Astrocyte (in vitro differentiated cells and primary cell): ENCODE measurements at regions not wholly inside any gene's neighbourhood (a gene's known extent, or its start where the extent isn't known, plus 50 kb on each side); places are given as distances from the start of the nearest gene placed in this dataset.

Source experiments
- DNase-seq: peaks from one replicate; pipeline ENCODE4 v3.0.0-alpha.2; 2010; ENCODE audit warnings: low read depth
- FAIRE-seq: peaks from 2 replicates; lab custom pipeline; 2011; peaks lifted over from hg19 to GRCh38; lab: Jason Lieb, UNC
- H2AFZ ChIP-seq: 2 replicates; pipeline ENCODE4 v1.6.0; 2012; ENCODE audit warnings: low read depth, low read length, inconsistent platforms
- H3K27ac ChIP-seq: 2 replicates; pipeline ENCODE4 v1.5.1; 2011; ENCODE audit warnings: low read depth, low read length, inconsistent platforms
- H3K27me3 ChIP-seq: 2 replicates; pipeline ENCODE4 v1.6.0; 2011; ENCODE audit warnings: low read length, inconsistent platforms; ENCODE audit not compliant: insufficient read depth
- H3K36me3 ChIP-seq: 2 replicates; pipeline ENCODE4 v1.5.1; 2011; ENCODE audit warnings: low read length, inconsistent platforms; ENCODE audit not compliant: insufficient read depth
- H3K4me1 ChIP-seq: 2 replicates; pipeline ENCODE4 v1.5.1; 2011; ENCODE audit warnings: low read length, inconsistent platforms; ENCODE audit not compliant: insufficient read depth
- H3K4me2 ChIP-seq: 2 replicates; pipeline ENCODE4 v1.6.0; 2012; ENCODE audit warnings: low read length, inconsistent platforms
- H3K4me3 ChIP-seq: 2 replicates; pipeline ENCODE4 v1.5.1; 2011; ENCODE audit warnings: low read depth, mild to moderate bottlenecking, low read length, inconsistent platforms; ENCODE audit not compliant: insufficient read depth
- H3K79me2 ChIP-seq: 2 replicates; pipeline ENCODE4 v1.6.0; 2012; ENCODE audit warnings: mild to moderate bottlenecking, low read length, inconsistent platforms; ENCODE audit not compliant: insufficient read depth
- H3K9ac ChIP-seq: 2 replicates; pipeline ENCODE4 v1.6.0; 2012; ENCODE audit warnings: mild to moderate bottlenecking, low read length, inconsistent platforms
- H3K9me3 ChIP-seq: 2 replicates; pipeline ENCODE4 v1.5.1; 2012; ENCODE audit warnings: low read depth, mild to moderate bottlenecking, low read length, inconsistent platforms; ENCODE audit not compliant: insufficient read depth
- H4K20me1 ChIP-seq: 2 replicates; pipeline ENCODE4 v1.6.0; 2012; ENCODE audit warnings: low read length, inconsistent platforms; ENCODE audit not compliant: insufficient read depth
- H3K27ac Mint-ChIP-seq: one replicate; pipeline ENCODE4 v1.8.0; 2021; ENCODE audit warnings: mild to moderate bottlenecking, mixed read lengths; ENCODE audit not compliant: unreplicated experiment
- H3K27me3 Mint-ChIP-seq: one replicate; pipeline ENCODE4 v1.8.0; 2021; ENCODE audit warnings: low read depth, mixed read lengths; ENCODE audit not compliant: unreplicated experiment
- H3K36me3 Mint-ChIP-seq: one replicate; pipeline ENCODE4 v1.8.0; 2021; ENCODE audit warnings: low read depth, mixed read lengths; ENCODE audit not compliant: unreplicated experiment
- H3K4me1 Mint-ChIP-seq: one replicate; pipeline ENCODE4 v1.8.0; 2021; ENCODE audit warnings: low read depth, mixed read lengths; ENCODE audit not compliant: unreplicated experiment
- H3K4me3 Mint-ChIP-seq: one replicate; pipeline ENCODE4 v1.8.0; 2021; ENCODE audit warnings: mild to moderate bottlenecking, moderate library complexity, mixed read lengths; ENCODE audit not compliant: unreplicated experiment
- H3K9me3 Mint-ChIP-seq: one replicate; pipeline ENCODE4 v1.8.0; 2021; ENCODE audit warnings: mild to moderate bottlenecking, mixed read lengths; ENCODE audit not compliant: unreplicated experiment
- EZH2 ChIP-seq: IDR thresholded peaks from 2 replicates; pipeline ENCODE4 v1.6.1; 2012; ENCODE audit warnings: mild to moderate bottlenecking, low read length, inconsistent platforms; ENCODE audit not compliant: insufficient read depth
- TF ChIP-seq, protein P1 (sequence below): IDR thresholded peaks from 2 replicates; pipeline ENCODE4 v1.5.1; 2011; ENCODE audit warnings: low read depth, mild to moderate bottlenecking, inconsistent platforms, low read length, moderate library complexity; ENCODE audit not compliant: insufficient read depth

DNA sequence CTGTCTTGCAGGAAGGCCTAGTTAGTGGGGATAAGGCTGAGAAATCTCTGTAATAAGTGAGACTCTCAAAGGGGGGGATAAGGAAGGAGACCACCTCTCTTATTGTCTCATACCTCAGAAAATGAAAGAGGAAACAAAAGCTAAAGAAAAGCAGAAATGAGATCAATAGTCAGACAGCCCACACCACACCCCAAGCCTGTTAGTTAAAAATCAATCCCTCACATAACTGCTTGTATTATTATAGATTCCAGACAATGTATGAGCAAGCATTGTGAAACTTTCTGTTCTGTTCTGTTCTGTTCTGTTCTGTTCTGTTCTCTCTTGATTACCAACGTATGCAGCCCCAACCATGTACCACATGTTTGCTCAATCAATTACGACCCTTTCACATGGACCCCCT lies 792.5 kb upstream of the TSPY4 start:
- H3K27me3 ChIP-seq: no peaks in the 10 kb centered on the region
- no peaks in the 10 kb centered on the region for H3K79me2 ChIP-seq
- no peaks in the 10 kb centered on the region for H3K27me3 Mint-ChIP-seq
- peaks cover 2% of the 10 kb centered on the region for H3K9me3 Mint-ChIP-seq
- no peaks in the 10 kb centered on the region for H3K9me3 ChIP-seq
- H2AFZ ChIP-seq: no peak overlapping the region
- H3K27ac Mint-ChIP-seq: no peak overlapping the region
- no peaks in the 10 kb centered on the region for H4K20me1 ChIP-seq
- no peak overlapping the region for H3K4me3 Mint-ChIP-seq
- FAIRE-seq (no peak), DNase-seq (no peak)
- no peaks in the 10 kb centered on the region for H3K4me1 Mint-ChIP-seq
- H3K4me2 ChIP-seq: no peak overlapping the region
- H3K4me1 ChIP-seq: no peaks in the 10 kb centered on the region
- no peak overlapping the region for H3K9ac ChIP-seq
- H3K36me3 ChIP-seq: no peaks in the 10 kb centered on the region
- TF ChIP-seq, protein P1, sequence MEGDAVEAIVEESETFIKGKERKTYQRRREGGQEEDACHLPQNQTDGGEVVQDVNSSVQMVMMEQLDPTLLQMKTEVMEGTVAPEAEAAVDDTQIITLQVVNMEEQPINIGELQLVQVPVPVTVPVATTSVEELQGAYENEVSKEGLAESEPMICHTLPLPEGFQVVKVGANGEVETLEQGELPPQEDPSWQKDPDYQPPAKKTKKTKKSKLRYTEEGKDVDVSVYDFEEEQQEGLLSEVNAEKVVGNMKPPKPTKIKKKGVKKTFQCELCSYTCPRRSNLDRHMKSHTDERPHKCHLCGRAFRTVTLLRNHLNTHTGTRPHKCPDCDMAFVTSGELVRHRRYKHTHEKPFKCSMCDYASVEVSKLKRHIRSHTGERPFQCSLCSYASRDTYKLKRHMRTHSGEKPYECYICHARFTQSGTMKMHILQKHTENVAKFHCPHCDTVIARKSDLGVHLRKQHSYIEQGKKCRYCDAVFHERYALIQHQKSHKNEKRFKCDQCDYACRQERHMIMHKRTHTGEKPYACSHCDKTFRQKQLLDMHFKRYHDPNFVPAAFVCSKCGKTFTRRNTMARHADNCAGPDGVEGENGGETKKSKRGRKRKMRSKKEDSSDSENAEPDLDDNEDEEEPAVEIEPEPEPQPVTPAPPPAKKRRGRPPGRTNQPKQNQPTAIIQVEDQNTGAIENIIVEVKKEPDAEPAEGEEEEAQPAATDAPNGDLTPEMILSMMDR: no peak
- TF ChIP-seq EZH2: no peak
- no peak overlapping the region for H3K4me3 ChIP-seq
- no peaks in the 10 kb centered on the region for H3K36me3 Mint-ChIP-seq
- H3K27ac ChIP-seq: no peak overlapping the region

DNA sequence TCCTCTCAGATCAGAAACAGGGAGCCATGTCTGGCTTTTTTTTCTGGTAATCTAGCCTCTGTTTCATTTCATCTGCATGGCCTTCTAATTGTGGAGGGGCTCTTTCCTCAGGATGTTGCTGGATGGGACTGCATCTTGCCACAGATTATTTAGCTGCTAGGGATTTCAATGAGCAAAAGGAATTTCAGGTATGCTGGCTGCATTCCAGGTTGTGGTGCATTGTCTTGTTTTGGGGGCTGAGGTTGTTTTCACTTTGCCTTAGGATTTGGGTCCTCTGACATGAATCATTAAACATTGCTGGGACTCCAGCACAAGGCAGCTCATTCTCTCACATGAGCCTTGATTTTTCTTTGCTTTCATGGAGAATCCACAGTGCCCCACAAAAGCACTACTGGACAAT lies 789.3 kb upstream of the TSPY4 start:
- Histone ChIP-seq H3K27me3 (no peaks in the 10 kb centered on the region), H3K27ac (no peak overlapping the region), H3K4me3 (no peak overlapping the region), H4K20me1 (no peaks in the 10 kb centered on the region), H3K4me2 (no peak overlapping the region), H3K9me3 (no peaks in the 10 kb centered on the region), H2AFZ (no peak overlapping the region), H3K79me2 (no peaks in the 10 kb centered on the region), H3K4me1 (no peaks in the 10 kb centered on the region), H3K36me3 (no peaks in the 10 kb centered on the region), H3K9ac (no peak overlapping the region)
- Mint-ChIP-seq H3K27ac (no peak overlapping the region), H3K9me3 (no peaks in the 10 kb centered on the region), H3K4me3 (no peak overlapping the region), H3K4me1 (no peaks in the 10 kb centered on the region), H3K36me3 (no peaks in the 10 kb centered on the region), H3K27me3 (no peaks in the 10 kb centered on the region)
- TF ChIP-seq, protein P1: no peak
- TF ChIP-seq EZH2: no peak
- FAIRE-seq: no peak
- DNase-seq: no peak

GRCh38 chrY:8551323-8551722 lies 785.9 kb upstream of the TSPY4 start:
- Histone ChIP-seq H3K27me3 (no peaks in the 10 kb centered on the region), H4K20me1 (no peaks in the 10 kb centered on the region), H3K9ac (no peak overlapping the region), H2AFZ (no peak overlapping the region), H3K4me2 (no peak overlapping the region), H3K79me2 (no peaks in the 10 kb centered on the region), H3K9me3 (no peaks in the 10 kb centered on the region), H3K4me3 (no peak overlapping the region), H3K4me1 (no peaks in the 10 kb centered on the region), H3K36me3 (no peaks in the 10 kb centered on the region), H3K27ac (no peak overlapping the region)
- TF ChIP-seq, protein P1: no peak
- TF ChIP-seq EZH2: no peak
- no peak overlapping the region for H3K4me3 Mint-ChIP-seq
- H3K36me3 Mint-ChIP-seq: no peaks in the 10 kb centered on the region
- DNase-seq (no peak), FAIRE-seq (no peak)
- no peaks in the 10 kb centered on the region for H3K9me3 Mint-ChIP-seq
- no peaks in the 10 kb centered on the region for H3K27me3 Mint-ChIP-seq
- H3K4me1 Mint-ChIP-seq: no peaks in the 10 kb centered on the region
- no peak overlapping the region for H3K27ac Mint-ChIP-seq
